CD4-positive, alpha-beta T cell (primary cell): ENCODE measurements at regions not wholly inside any gene's neighbourhood (a gene's known extent, or its start where the extent isn't known, plus 50 kb on each side); places are given as distances from the start of the nearest gene placed in this dataset.

Experiments
- ATAC-seq: fragments of 200-7000 bp; cut with Tn5 transposase; one replicate; pipeline ENCODE4 v1.10.0; 2022; ENCODE audit warnings: mild to moderate bottlenecking; ENCODE audit not compliant: poor library complexity
- CTCF ChIA-PET: fragments of 350-600 bp; sonication (Branson Sonifier 250); formaldehyde crosslinking; loops from one replicate; lab custom pipeline; 2021; ENCODE audit warnings: antibody characterized with exemption, inconsistent platforms; lab: Charles Lee
- POLR2A ChIA-PET: fragments of 350-600 bp; sonication (Branson Sonifier 250); formaldehyde crosslinking; loops from one replicate; lab custom pipeline; 2021; ENCODE audit warnings: antibody characterized with exemption, inconsistent platforms; lab: Charles Lee
- DNase-seq, 14 experiments: peaks; one replicate each; pipeline ENCODE4 v3.0.0-alpha.2; 2013 to 2020; ENCODE audit warnings: mixed read lengths in 2 of 14
- H3K27ac ChIP-seq, 2 donors: one replicate each; pipeline versions ENCODE4 v1.5.1 to v1.7.0; 2013; ENCODE audit warnings: low read length in 2 of 2, low read depth in 1 of 2, mild to moderate bottlenecking in 1 of 2
- H3K27me3 ChIP-seq, 2 experiments: 1 replicate in 1 of 2; 2 replicates in 1 of 2; pipeline versions ENCODE4 v1.6.1 to v1.7.0; 2013; ENCODE audit warnings: low read length in 2 of 2, control low read depth in 1 of 2, mild to moderate bottlenecking in 1 of 2, moderate library complexity in 1 of 2; ENCODE audit not compliant: insufficient read depth in 2 of 2, control insufficient read depth in 1 of 2
- H3K36me3 ChIP-seq: one replicate; pipeline ENCODE4 v1.6.1; 2013; ENCODE audit warnings: low read length, control low read depth; ENCODE audit not compliant: insufficient read depth
- H3K4me1 ChIP-seq: one replicate; pipeline ENCODE4 v1.6.1; 2013; ENCODE audit warnings: low read length, control low read depth; ENCODE audit not compliant: insufficient read depth
- H3K4me3 ChIP-seq: one replicate; pipeline ENCODE4 v1.5.1; 2013; ENCODE audit warnings: mild to moderate bottlenecking, low read length, moderate library complexity
- H3K9me3 ChIP-seq, 2 experiments: 1 replicate in 1 of 2; 2 replicates in 1 of 2; pipeline versions ENCODE4 v1.6.1 to v1.7.0; 2013; ENCODE audit warnings: low read length in 2 of 2, mild to moderate bottlenecking in 2 of 2, control low read depth in 1 of 2, moderate library complexity in 1 of 2; ENCODE audit not compliant: control insufficient read depth in 1 of 2, insufficient read depth in 1 of 2
- H3K27ac Mint-ChIP-seq: one replicate; pipeline ENCODE4 v1.8.0; 2020; ENCODE audit warnings: mixed read lengths
- H3K27me3 Mint-ChIP-seq: one replicate; pipeline ENCODE4 v1.8.0; 2021; ENCODE audit warnings: mixed read lengths
- H3K36me3 Mint-ChIP-seq: one replicate; pipeline ENCODE4 v1.8.0; 2021; ENCODE audit warnings: low read depth, mixed read lengths
- H3K4me1 Mint-ChIP-seq: one replicate; pipeline ENCODE4 v1.8.0; 2021; ENCODE audit warnings: low read depth, mixed read lengths
- H3K4me3 Mint-ChIP-seq: one replicate; pipeline ENCODE4 v1.8.0; 2020; ENCODE audit warnings: mild to moderate bottlenecking, mixed read lengths
- H3K9me3 Mint-ChIP-seq: one replicate; pipeline ENCODE4 v1.8.0; 2020; ENCODE audit warnings: mixed read lengths
- CTCF ChIP-seq: fragments of 200-600 bp; IDR thresholded peaks from one replicate; pipeline ENCODE4 v1.8.0; 2022; ENCODE audit warnings: antibody characterized with exemption, mild to moderate bottlenecking
- intact Hi-C, 2 experiments: fragments of 100-400 bp; cut with DNase I in 1 of 2; cut with micrococcal nuclease in 1 of 2; formaldehyde crosslinking; loops; one replicate each; pipeline versions ENCODE4 v1.15.1 to v1.9.0; 2023 to 2025; cut with DNase I, micrococcal nuclease

GRCh38 chr10:78188446-78188845 lies 154.8 kb downstream of the RPS24 start:
- no peaks in the 10 kb centered on the region for H3K36me3 ChIP-seq
- H3K9me3 Mint-ChIP-seq = peaks cover 3% of the 10 kb centered on the region
- ChIA-PET CTCF (no interaction called here), POLR2A (no interaction called here)
- no peak for DNase-seq
- no peak overlapping the region for H3K27ac ChIP-seq
- peaks cover 7% of the 10 kb centered on the region in 2 experiments for H3K9me3 ChIP-seq
- intact Hi-C loops = no loop called here
- no peak for ATAC-seq
- no peak overlapping the region for H3K4me3 Mint-ChIP-seq
- no peaks in the 10 kb centered on the region for H3K36me3 Mint-ChIP-seq
- H3K4me1 ChIP-seq = no peaks in the 10 kb centered on the region
- H3K4me3 ChIP-seq = no peak overlapping the region
- H3K27me3 Mint-ChIP-seq = no peaks in the 10 kb centered on the region
- H3K27ac Mint-ChIP-seq = no peak overlapping the region
- peaks cover 0 to 1% of the 10 kb centered on the region in 2 experiments for H3K27me3 ChIP-seq
- no peak for TF ChIP-seq CTCF
- no peaks in the 10 kb centered on the region for H3K4me1 Mint-ChIP-seq

- Histone ChIP-seq H3K4me1 (no peaks in the 10 kb centered on the region), H3K27me3 (peaks cover 0 to 2% of the 10 kb centered on the region in 2 experiments), H3K27ac (no peak overlapping the region), H3K9me3 (peaks cover 13% of the 10 kb centered on the region in 2 experiments), H3K4me3 (no peak overlapping the region), H3K36me3 (no peaks in the 10 kb centered on the region)
- TF ChIP-seq CTCF = no peak
- H3K4me1 Mint-ChIP-seq = no peaks in the 10 kb centered on the region
- H3K27me3 Mint-ChIP-seq = no peaks in the 10 kb centered on the region
- no peak overlapping the region for H3K27ac Mint-ChIP-seq
- no peak overlapping the region for H3K4me3 Mint-ChIP-seq
- ChIA-PET POLR2A (no interaction called here), CTCF (no interaction called here)
- peaks cover 3% of the 10 kb centered on the region for H3K9me3 Mint-ChIP-seq
- no peak for DNase-seq
- no peaks in the 10 kb centered on the region for H3K36me3 Mint-ChIP-seq
- intact Hi-C loops = no loop called here
- no peak for ATAC-seq
Measured at GRCh38 chr10:78190051-78190825, 156.6 kb downstream of the RPS24 start.

- H3K4me1 Mint-ChIP-seq = no peaks in the 10 kb centered on the region
- no peak overlapping the region for H3K27ac Mint-ChIP-seq
- CTCF ChIA-PET = no interaction called here
- Histone ChIP-seq H3K27me3 (peaks cover 0 to 2% of the 10 kb centered on the region in 2 experiments), H3K4me3 (no peak overlapping the region), H3K9me3 (peaks cover 13 to 14% of the 10 kb centered on the region in 2 experiments), H3K4me1 (no peaks in the 10 kb centered on the region), H3K27ac (no peak overlapping the region), H3K36me3 (no peaks in the 10 kb centered on the region)
- ATAC-seq = no peak
- H3K27me3 Mint-ChIP-seq = no peaks in the 10 kb centered on the region
- no peak overlapping the region for H3K4me3 Mint-ChIP-seq
- POLR2A ChIA-PET = no interaction called here
- intact Hi-C loops = no loop called here
- no peak for TF ChIP-seq CTCF
- DNase-seq = no peak
- peaks cover 3% of the 10 kb centered on the region for H3K9me3 Mint-ChIP-seq
- no peaks in the 10 kb centered on the region for H3K36me3 Mint-ChIP-seq
Measured at GRCh38 chr10:78191301-78191700, 157.6 kb downstream of the RPS24 start.
